ENCODE measurements at regions not wholly inside any gene's neighbourhood (a gene's known extent, or its start where the extent isn't known, plus 50 kb on each side); places are given as distances from the start of the nearest gene placed in this dataset.

GRCh38 chr5:5799826-5800225, 377.3 kb downstream of the ICE1 start:
- Histone ChIP-seq H2AFZ (ENCODE audit: low read length) (no peak overlapping the region), H3K4me1 (ENCODE audit: insufficient read depth, low read length) (no peaks in the 10 kb centered on the region), H3K4me3 (ENCODE audit: insufficient read depth, low read length) (no peak overlapping the region), H3K27ac (ENCODE audit: low read depth, low read length) (no peak overlapping the region), H4K20me1 (ENCODE audit: insufficient read depth, low read length) (no peaks in the 10 kb centered on the region), H3K36me3 (ENCODE audit: insufficient read depth, low read length) (no peaks in the 10 kb centered on the region), H3K27me3 (ENCODE audit: insufficient read depth, low read length) (no peaks in the 10 kb centered on the region), H3K9me3 (ENCODE audit: low read depth, low read length) (peaks cover 2% of the 10 kb centered on the region), H3K79me2 (ENCODE audit: insufficient read depth, low read length) (no peaks in the 10 kb centered on the region), H3K4me2 (ENCODE audit: insufficient read depth, low read length) (no peak overlapping the region)
- TF ChIP-seq CTCF (IDR thresholded peaks at IDR 0.05; ENCODE audit: extremely low read depth, low read depth, low read length) = no peak
- DNase-seq (ENCODE audit: insufficient read length, low spot score, missing footprints) = no peak

GRCh38 chr5:5799229-5799628, 376.8 kb downstream of the ICE1 start:
- peaks cover 2% of the 10 kb centered on the region for H3K9me3 ChIP-seq (ENCODE audit: low read depth, low read length)
- H3K36me3 ChIP-seq (ENCODE audit: insufficient read depth, low read length) = no peaks in the 10 kb centered on the region
- DNase-seq (ENCODE audit: insufficient read length, low spot score, missing footprints) = no peak
- H4K20me1 ChIP-seq (ENCODE audit: insufficient read depth, low read length) = no peaks in the 10 kb centered on the region
- no peak overlapping the region for H3K27ac ChIP-seq (ENCODE audit: low read depth, low read length)
- H3K79me2 ChIP-seq (ENCODE audit: insufficient read depth, low read length) = no peaks in the 10 kb centered on the region
- no peak overlapping the region for H3K4me3 ChIP-seq (ENCODE audit: insufficient read depth, low read length)
- H2AFZ ChIP-seq (ENCODE audit: low read length) = no peak overlapping the region
- H3K4me2 ChIP-seq (ENCODE audit: insufficient read depth, low read length) = no peak overlapping the region
- H3K4me1 ChIP-seq (ENCODE audit: insufficient read depth, low read length) = no peaks in the 10 kb centered on the region
- no peaks in the 10 kb centered on the region for H3K27me3 ChIP-seq (ENCODE audit: insufficient read depth, low read length)
- TF ChIP-seq CTCF (IDR thresholded peaks at IDR 0.05; ENCODE audit: extremely low read depth, low read depth, low read length) = no peak

- no peaks in the 10 kb centered on the region for H4K20me1 ChIP-seq (ENCODE audit: insufficient read depth, low read length)
- no peaks in the 10 kb centered on the region for H3K27me3 ChIP-seq (ENCODE audit: insufficient read depth, low read length)
- H3K79me2 ChIP-seq (ENCODE audit: insufficient read depth, low read length) = no peaks in the 10 kb centered on the region
- no peak overlapping the region for H3K4me2 ChIP-seq (ENCODE audit: insufficient read depth, low read length)
- H3K4me1 ChIP-seq (ENCODE audit: insufficient read depth, low read length) = no peaks in the 10 kb centered on the region
- no peak overlapping the region for H3K4me3 ChIP-seq (ENCODE audit: insufficient read depth, low read length)
- H3K36me3 ChIP-seq (ENCODE audit: insufficient read depth, low read length) = no peaks in the 10 kb centered on the region
- H2AFZ ChIP-seq (ENCODE audit: low read length) = no peak overlapping the region
- peaks cover 2% of the 10 kb centered on the region for H3K9me3 ChIP-seq (ENCODE audit: low read depth, low read length)
- DNase-seq (ENCODE audit: insufficient read length, low spot score, missing footprints) = no peak
- TF ChIP-seq CTCF (IDR thresholded peaks at IDR 0.05; ENCODE audit: extremely low read depth, low read depth, low read length) = no peak
- H3K27ac ChIP-seq (ENCODE audit: low read depth, low read length) = no peak overlapping the region
Observed at GRCh38 chr5:5798462-5798861, 376.0 kb downstream of the ICE1 start.

- TF ChIP-seq CTCF (IDR thresholded peaks at IDR 0.05; ENCODE audit: extremely low read depth, low read depth, low read length) = no peak
- no peaks in the 10 kb centered on the region for H3K27me3 ChIP-seq (ENCODE audit: insufficient read depth, low read length)
- no peaks in the 10 kb centered on the region for H4K20me1 ChIP-seq (ENCODE audit: insufficient read depth, low read length)
Observed at GRCh38 chr5:5798041-5798440, 375.6 kb downstream of the ICE1 start.

More at GRCh38 chr5:5798041-5798440, 375.6 kb downstream of the ICE1 start:
- Histone ChIP-seq H2AFZ (ENCODE audit: low read length) (no peak overlapping the region), H3K4me2 (ENCODE audit: insufficient read depth, low read length) (no peak overlapping the region), H3K27ac (ENCODE audit: low read depth, low read length) (no peak overlapping the region), H3K9me3 (ENCODE audit: low read depth, low read length) (peaks cover 2% of the 10 kb centered on the region), H3K4me1 (ENCODE audit: insufficient read depth, low read length) (no peaks in the 10 kb centered on the region), H3K79me2 (ENCODE audit: insufficient read depth, low read length) (no peaks in the 10 kb centered on the region), H3K4me3 (ENCODE audit: insufficient read depth, low read length) (no peak overlapping the region), H3K36me3 (ENCODE audit: insufficient read depth, low read length) (no peaks in the 10 kb centered on the region)
- DNase-seq (ENCODE audit: insufficient read length, low spot score, missing footprints) = no peak
